ENCODE measurements at regions not wholly inside any gene's neighbourhood (a gene's known extent, or its start where the extent isn't known, plus 50 kb on each side); places are given as distances from the start of the nearest gene placed in this dataset.
"Not testable (repeated sequence)": the region's sequence is repeated elsewhere in the genome, so short reads cannot be mapped to it uniquely, and the experiment has no call there.

DNA sequence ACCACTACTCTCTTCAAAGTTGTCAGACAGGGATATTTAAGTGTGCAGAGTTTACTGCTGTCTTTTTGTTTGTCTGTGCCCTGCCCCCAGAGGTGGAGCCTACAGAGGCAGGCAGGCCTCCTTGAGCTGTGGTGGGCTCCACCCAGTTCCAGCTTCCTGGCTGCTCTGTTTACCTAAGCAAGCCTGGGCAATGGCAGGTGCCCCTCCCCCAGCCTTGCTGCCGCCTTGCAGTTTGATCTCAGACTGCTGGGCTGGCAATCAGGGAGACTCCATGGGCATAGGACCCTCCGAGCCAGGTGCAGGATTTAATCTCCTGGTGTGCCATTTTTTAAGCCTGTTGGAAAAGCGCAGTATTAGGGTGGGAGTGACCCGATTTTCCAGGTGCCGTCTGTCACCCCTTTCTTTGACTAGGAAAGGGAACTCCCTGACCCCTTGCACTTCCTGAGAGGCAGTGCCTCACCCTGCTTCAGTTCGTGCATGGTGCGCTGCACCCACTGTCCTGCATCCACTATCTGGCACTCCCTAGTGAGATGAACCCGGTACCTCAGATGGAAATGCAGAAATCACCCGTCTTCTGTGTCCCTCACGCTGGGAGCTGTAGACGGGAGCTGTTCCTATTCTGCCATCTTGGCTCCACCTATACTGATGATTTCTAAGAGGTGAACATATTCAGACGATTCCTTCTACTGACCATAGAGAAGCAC lies 167.6 kb downstream of the CXXC4 start:
- H3K4me1 ChIP-seq (ENCODE audit: control insufficient read depth, low read depth, low read length); H3K36me3 ChIP-seq (ENCODE audit: control insufficient read depth, low read depth, low read length); H3K9ac ChIP-seq (ENCODE audit: low read length): not testable (repeated sequence)

DNA sequence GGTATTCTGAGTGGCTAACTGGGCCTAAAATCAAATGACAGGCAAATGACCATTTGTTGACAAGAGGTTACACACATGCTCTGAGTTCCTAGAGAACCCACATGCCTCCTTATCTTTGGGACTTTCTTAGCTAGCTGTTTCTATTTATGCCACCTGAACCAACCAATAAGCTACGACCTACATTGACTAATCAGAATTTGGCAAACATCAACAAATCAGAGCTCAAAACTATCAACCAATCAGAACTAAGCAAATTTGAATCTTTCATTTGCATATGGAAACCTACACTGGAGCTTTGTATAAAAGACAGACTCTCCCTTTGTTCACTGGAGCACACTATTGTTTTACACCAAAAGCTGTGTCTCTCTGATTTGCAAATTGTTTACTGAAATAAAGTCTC lies 192.0 kb downstream of the CXXC4 start:
- H3K4me3 ChIP-seq (ENCODE audit: low read length), result no peak overlapping the region
- H3K4me1 ChIP-seq (ENCODE audit: control insufficient read depth, low read depth, low read length), result no peaks in the 10 kb centered on the region
- H3K27me3 ChIP-seq (ENCODE audit: control insufficient read depth, insufficient read depth, low read length), result no peaks in the 10 kb centered on the region
- H3K27ac ChIP-seq (ENCODE audit: low read length), result no peak overlapping the region
- no peaks in the 10 kb centered on the region for H3K9me3 ChIP-seq (ENCODE audit: control insufficient read depth, low read depth, low read length)
- no peak overlapping the region for H3K9ac ChIP-seq (ENCODE audit: low read length)
- no peaks in the 10 kb centered on the region for H3K36me3 ChIP-seq (ENCODE audit: control insufficient read depth, low read depth, low read length)

More for the DNA sequence above, 167.6 kb downstream of the CXXC4 start:
- not testable (repeated sequence) for H3K27me3 ChIP-seq (ENCODE audit: control insufficient read depth, insufficient read depth, low read length); H3K9me3 ChIP-seq (ENCODE audit: control insufficient read depth, low read depth, low read length); H3K27ac ChIP-seq (ENCODE audit: low read length); H3K4me3 ChIP-seq (ENCODE audit: low read length)

DNA sequence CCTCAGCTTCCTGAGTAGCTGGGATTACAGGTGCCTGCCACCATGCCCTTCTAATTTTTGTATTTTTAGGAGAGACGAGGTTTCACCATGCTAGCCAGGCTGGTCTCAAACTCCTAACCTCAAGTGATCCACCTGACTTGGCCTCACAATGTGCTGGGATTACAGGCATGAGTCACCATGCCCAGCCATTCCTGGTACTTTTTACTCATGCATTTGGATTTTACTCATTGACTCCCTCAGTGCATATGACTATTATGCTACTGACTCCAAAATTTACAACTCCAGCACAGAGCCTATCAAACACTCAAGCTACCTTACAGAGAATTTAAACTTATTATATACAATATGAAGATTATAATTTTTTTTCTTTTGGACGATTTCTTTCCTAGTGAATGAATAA lies 199.9 kb downstream of the CXXC4 start:
- Histone ChIP-seq H3K27me3 (ENCODE audit: control insufficient read depth, insufficient read depth, low read length) (no peaks in the 10 kb centered on the region), H3K4me3 (ENCODE audit: low read length) (no peak overlapping the region), H3K27ac (ENCODE audit: low read length) (no peak overlapping the region), H3K36me3 (ENCODE audit: control insufficient read depth, low read depth, low read length) (no peaks in the 10 kb centered on the region), H3K9me3 (ENCODE audit: control insufficient read depth, low read depth, low read length) (no peaks in the 10 kb centered on the region), H3K4me1 (ENCODE audit: control insufficient read depth, low read depth, low read length) (no peaks in the 10 kb centered on the region), H3K9ac (ENCODE audit: low read length) (no peak overlapping the region)

DNA sequence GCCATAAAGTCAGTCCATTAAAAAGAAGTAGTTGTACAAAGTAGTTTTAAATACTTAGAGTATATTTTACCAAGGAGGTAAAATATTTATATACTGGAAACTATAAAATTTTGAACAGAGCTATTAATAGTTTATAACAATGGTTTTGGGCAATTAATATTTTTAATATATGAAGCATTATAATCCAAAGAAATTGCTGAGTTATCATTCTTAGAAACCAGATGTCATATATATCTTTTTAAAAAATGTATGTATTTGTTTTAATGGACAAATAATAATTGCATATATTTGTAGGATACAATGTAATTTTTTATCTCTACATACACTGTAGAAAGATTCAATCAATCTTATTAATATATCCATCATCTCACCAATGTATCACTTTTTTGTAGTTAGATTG lies 207.8 kb downstream of the CXXC4 start:
- Histone ChIP-seq H3K9me3 (ENCODE audit: control insufficient read depth, low read depth, low read length) (no peaks in the 10 kb centered on the region), H3K27me3 (ENCODE audit: control insufficient read depth, insufficient read depth, low read length) (no peaks in the 10 kb centered on the region), H3K36me3 (ENCODE audit: control insufficient read depth, low read depth, low read length) (no peaks in the 10 kb centered on the region)

DNA sequence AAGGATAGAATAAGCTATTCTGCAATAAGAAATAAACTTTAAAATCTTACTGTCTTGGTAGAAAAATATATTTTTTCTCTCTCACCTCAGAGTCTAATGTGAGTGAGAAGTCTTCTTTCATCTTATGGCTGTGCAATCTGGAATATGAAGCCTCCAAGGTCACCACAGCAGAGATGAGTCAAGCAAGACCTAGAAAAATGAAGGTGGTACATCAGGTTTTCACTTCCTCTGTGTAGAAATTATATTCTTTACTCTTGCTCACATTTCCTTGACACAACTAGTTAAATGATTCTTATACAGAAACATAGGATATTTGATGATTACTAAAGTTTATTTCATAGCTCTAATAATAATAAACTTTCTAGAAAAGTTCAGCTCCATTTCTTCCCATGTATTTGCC lies 211.4 kb downstream of the CXXC4 start:
- Histone ChIP-seq H3K9ac (ENCODE audit: low read length) (no peak overlapping the region), H3K36me3 (ENCODE audit: control insufficient read depth, low read depth, low read length) (no peaks in the 10 kb centered on the region), H3K4me1 (ENCODE audit: control insufficient read depth, low read depth, low read length) (no peaks in the 10 kb centered on the region), H3K9me3 (ENCODE audit: control insufficient read depth, low read depth, low read length) (no peaks in the 10 kb centered on the region), H3K27ac (ENCODE audit: low read length) (no peak overlapping the region), H3K27me3 (ENCODE audit: control insufficient read depth, insufficient read depth, low read length) (no peaks in the 10 kb centered on the region), H3K4me3 (ENCODE audit: low read length) (no peak overlapping the region)

More for the DNA sequence above, 207.8 kb downstream of the CXXC4 start:
- H3K4me1 ChIP-seq (ENCODE audit: control insufficient read depth, low read depth, low read length), result no peaks in the 10 kb centered on the region
- H3K9ac ChIP-seq (ENCODE audit: low read length), result no peak overlapping the region
- no peak overlapping the region for H3K27ac ChIP-seq (ENCODE audit: low read length)
- H3K4me3 ChIP-seq (ENCODE audit: low read length), result no peak overlapping the region

DNA sequence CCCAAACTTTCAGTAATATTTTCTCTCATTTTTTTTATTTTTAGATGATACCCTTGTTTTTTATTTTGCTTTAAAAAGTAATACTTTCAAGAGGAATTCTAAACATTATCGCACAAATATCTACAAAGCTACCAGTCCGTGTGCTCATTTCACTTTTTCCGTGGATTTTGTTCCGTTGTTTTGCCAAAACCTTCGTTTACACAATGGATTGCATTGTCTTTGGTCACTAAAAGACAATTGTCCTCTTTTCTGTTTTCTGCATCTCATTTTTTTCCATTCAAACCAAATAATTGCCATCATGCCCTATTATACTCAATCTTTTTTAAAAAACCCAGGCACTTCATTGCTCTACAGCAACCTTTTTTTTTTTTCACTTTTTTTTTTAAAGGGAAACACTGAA lies 214.9 kb downstream of the CXXC4 start:
- no peaks in the 10 kb centered on the region for H3K36me3 ChIP-seq (ENCODE audit: control insufficient read depth, low read depth, low read length)
- no peaks in the 10 kb centered on the region for H3K27me3 ChIP-seq (ENCODE audit: control insufficient read depth, insufficient read depth, low read length)
- no peaks in the 10 kb centered on the region for H3K9me3 ChIP-seq (ENCODE audit: control insufficient read depth, low read depth, low read length)
- H3K4me1 ChIP-seq (ENCODE audit: control insufficient read depth, low read depth, low read length), result no peaks in the 10 kb centered on the region
- H3K9ac ChIP-seq (ENCODE audit: low read length), result no peak overlapping the region
- H3K27ac ChIP-seq (ENCODE audit: low read length), result no peak overlapping the region
- no peak overlapping the region for H3K4me3 ChIP-seq (ENCODE audit: low read length)

DNA sequence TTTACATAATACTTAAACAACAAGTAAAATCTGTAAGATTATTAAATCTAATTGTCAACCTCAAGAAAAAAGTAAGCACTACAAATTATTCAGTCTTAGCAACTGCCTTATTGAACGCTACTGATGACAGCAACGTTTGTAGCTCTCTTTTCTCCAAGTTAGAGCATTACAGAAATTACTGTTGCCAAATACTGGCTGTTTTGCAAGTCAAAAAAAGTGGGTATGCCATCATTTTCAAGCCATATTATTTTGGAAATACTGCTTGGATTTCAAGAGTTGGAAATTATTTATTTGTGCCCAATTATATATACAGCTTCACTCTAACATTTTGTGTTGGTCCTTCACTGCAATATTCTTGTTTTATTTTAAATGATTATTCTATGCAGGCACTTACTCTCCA lies 221.7 kb downstream of the CXXC4 start:
- Histone ChIP-seq H3K4me3 (ENCODE audit: low read length) (no peak overlapping the region), H3K9ac (ENCODE audit: low read length) (no peak overlapping the region)

DNA sequence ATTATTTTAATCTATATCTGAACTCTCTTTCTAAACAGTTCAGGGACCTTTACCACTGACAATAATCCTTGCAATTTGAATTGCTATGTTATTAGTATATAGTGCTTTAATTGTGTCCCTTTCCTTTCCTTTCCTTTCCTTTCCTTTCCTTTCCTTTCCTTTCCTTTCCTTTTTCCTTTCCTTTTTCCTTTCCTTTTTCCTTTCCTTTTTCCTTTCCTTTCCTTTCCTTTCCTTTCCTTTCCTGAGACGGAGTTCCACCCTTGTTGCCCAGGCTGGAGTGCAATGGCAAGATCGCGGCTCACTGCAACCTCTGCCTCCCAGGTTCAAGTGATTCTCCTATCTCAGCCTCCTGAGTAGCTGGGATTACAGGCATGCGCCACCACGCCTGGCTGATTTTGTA lies 225.1 kb downstream of the CXXC4 start:
- H3K9me3 ChIP-seq (ENCODE audit: control insufficient read depth, low read depth, low read length); H3K27me3 ChIP-seq (ENCODE audit: control insufficient read depth, insufficient read depth, low read length); H3K4me1 ChIP-seq (ENCODE audit: control insufficient read depth, low read depth, low read length); H3K4me3 ChIP-seq (ENCODE audit: low read length); H3K27ac ChIP-seq (ENCODE audit: low read length); H3K36me3 ChIP-seq (ENCODE audit: control insufficient read depth, low read depth, low read length); H3K9ac ChIP-seq (ENCODE audit: low read length): not testable (repeated sequence)

More for the DNA sequence above, 221.7 kb downstream of the CXXC4 start:
- Histone ChIP-seq H3K9me3 (ENCODE audit: control insufficient read depth, low read depth, low read length) (no peaks in the 10 kb centered on the region), H3K27ac (ENCODE audit: low read length) (no peak overlapping the region), H3K27me3 (ENCODE audit: control insufficient read depth, insufficient read depth, low read length) (no peaks in the 10 kb centered on the region), H3K36me3 (ENCODE audit: control insufficient read depth, low read depth, low read length) (no peaks in the 10 kb centered on the region), H3K4me1 (ENCODE audit: control insufficient read depth, low read depth, low read length) (no peaks in the 10 kb centered on the region)

DNA sequence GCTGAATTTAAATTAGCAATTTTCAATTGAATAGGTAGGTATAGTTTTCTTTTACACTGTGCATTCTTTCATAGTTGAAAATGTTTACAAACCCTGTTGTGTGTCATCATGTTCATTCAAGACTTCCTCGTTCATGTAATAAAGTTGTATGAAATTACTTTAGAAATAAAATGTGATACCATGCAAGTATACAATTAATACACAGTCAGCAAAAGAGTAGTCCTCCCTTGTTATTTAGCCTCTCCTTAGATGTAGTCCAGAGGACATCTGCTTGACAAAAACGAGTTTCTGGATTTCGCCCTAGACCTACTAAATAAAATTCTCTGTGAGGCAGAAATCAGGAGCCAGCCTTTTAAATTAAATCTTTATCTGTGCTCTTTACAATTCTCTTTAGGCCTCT lies 231.6 kb downstream of the CXXC4 start:
- H3K27me3 ChIP-seq (ENCODE audit: control insufficient read depth, insufficient read depth, low read length), result no peaks in the 10 kb centered on the region
- H3K36me3 ChIP-seq (ENCODE audit: control insufficient read depth, low read depth, low read length), result no peaks in the 10 kb centered on the region
- no peak overlapping the region for H3K27ac ChIP-seq (ENCODE audit: low read length)
- H3K9me3 ChIP-seq (ENCODE audit: control insufficient read depth, low read depth, low read length), result no peaks in the 10 kb centered on the region
- no peak overlapping the region for H3K9ac ChIP-seq (ENCODE audit: low read length)
- no peak overlapping the region for H3K4me3 ChIP-seq (ENCODE audit: low read length)
- no peaks in the 10 kb centered on the region for H3K4me1 ChIP-seq (ENCODE audit: control insufficient read depth, low read depth, low read length)

DNA sequence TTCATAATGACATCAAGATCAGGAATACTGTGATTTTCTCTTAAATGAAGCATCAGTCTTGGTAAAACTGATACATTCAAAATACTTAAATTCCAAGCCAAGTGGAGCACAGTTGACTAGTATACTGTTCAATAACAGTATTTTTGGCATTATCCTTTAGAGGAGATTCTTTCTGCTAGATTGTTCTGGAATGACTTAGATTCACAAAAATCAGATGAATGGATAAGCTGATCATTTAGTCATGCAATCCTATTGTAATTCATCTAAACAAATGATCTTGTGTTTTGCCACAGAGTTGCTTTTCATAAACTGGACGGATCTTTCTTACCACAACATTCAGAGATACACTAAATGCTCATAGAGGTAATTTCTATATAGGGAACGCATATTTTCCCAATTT lies 232.0 kb downstream of the CXXC4 start:
- no peaks in the 10 kb centered on the region for H3K9me3 ChIP-seq (ENCODE audit: control insufficient read depth, low read depth, low read length)
- no peaks in the 10 kb centered on the region for H3K27me3 ChIP-seq (ENCODE audit: control insufficient read depth, insufficient read depth, low read length)
- H3K4me1 ChIP-seq (ENCODE audit: control insufficient read depth, low read depth, low read length), result no peaks in the 10 kb centered on the region
- no peak overlapping the region for H3K27ac ChIP-seq (ENCODE audit: low read length)
- no peak overlapping the region for H3K9ac ChIP-seq (ENCODE audit: low read length)
- no peak overlapping the region for H3K4me3 ChIP-seq (ENCODE audit: low read length)
- no peaks in the 10 kb centered on the region for H3K36me3 ChIP-seq (ENCODE audit: control insufficient read depth, low read depth, low read length)

DNA sequence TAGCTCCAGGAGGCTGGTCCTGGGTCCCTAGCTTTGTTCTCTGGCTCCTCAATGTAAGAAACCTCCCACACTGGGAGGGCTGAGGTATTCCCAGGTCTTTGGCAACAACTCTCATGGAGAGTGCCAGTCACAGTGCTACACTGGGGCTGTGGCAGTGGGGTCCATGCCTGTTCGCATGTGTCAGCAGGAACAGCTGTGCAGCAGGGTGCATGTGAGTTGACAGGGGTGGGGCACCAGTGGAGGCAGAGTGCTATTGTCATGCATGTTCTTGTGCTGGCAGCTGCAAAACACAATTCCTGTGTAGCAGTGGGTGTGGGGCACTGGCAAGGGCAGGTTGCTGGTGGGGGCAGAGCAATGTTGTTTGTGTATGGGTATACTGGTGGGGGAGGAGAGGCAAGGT lies 246.0 kb downstream of the CXXC4 start:
- H3K4me1 ChIP-seq (ENCODE audit: control insufficient read depth, low read depth, low read length), result no peaks in the 10 kb centered on the region

DNA sequence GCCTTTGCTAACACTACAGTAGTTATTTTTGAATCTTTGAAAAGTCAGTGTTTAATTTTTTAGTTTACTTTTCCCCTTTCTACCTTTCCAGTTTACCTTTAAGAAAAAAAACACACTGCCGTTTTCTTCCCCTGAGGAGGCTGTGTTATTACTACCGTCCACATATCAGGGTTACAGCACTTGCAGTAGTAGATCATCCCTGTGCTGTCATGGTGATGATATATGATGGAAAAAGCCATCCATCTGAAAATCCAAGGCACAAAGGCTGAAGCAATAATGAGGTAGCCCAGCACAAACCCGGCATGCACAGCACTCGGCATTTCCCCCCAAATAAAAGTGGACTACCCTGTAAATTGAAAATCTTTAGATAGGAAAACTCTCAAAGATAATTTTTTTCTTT lies 258.7 kb downstream of the CXXC4 start:
- no peaks in the 10 kb centered on the region for H3K4me1 ChIP-seq (ENCODE audit: control insufficient read depth, low read depth, low read length)
- no peak overlapping the region for H3K9ac ChIP-seq (ENCODE audit: low read length)
- no peaks in the 10 kb centered on the region for H3K9me3 ChIP-seq (ENCODE audit: control insufficient read depth, low read depth, low read length)
- H3K27me3 ChIP-seq (ENCODE audit: control insufficient read depth, insufficient read depth, low read length), result no peaks in the 10 kb centered on the region
- H3K27ac ChIP-seq (ENCODE audit: low read length), result no peak overlapping the region
- no peaks in the 10 kb centered on the region for H3K36me3 ChIP-seq (ENCODE audit: control insufficient read depth, low read depth, low read length)
- no peak overlapping the region for H3K4me3 ChIP-seq (ENCODE audit: low read length)

More for the DNA sequence above, 246.0 kb downstream of the CXXC4 start:
- Histone ChIP-seq H3K4me3 (ENCODE audit: low read length) (no peak overlapping the region), H3K36me3 (ENCODE audit: control insufficient read depth, low read depth, low read length) (no peaks in the 10 kb centered on the region), H3K27ac (ENCODE audit: low read length) (no peak overlapping the region), H3K9me3 (ENCODE audit: control insufficient read depth, low read depth, low read length) (no peaks in the 10 kb centered on the region), H3K27me3 (ENCODE audit: control insufficient read depth, insufficient read depth, low read length) (no peaks in the 10 kb centered on the region), H3K9ac (ENCODE audit: low read length) (no peak overlapping the region)

All from iPS-18a (cell line).